Urothelium cell line (cell line): ENCODE measurements at regions not wholly inside any gene's neighbourhood (a gene's known extent, or its start where the extent isn't known, plus 50 kb on each side); places are given as distances from the start of the nearest gene placed in this dataset.

Experiments
- DNase-seq: peaks from one replicate; pipeline ENCODE4 v3.0.0; 2011; ENCODE audit warnings: low spot score, mixed read lengths
- FAIRE-seq: peaks from 2 replicates; lab custom pipeline; 2011; peaks lifted over from hg19 to GRCh38; lab: Jason Lieb, UNC

DNA sequence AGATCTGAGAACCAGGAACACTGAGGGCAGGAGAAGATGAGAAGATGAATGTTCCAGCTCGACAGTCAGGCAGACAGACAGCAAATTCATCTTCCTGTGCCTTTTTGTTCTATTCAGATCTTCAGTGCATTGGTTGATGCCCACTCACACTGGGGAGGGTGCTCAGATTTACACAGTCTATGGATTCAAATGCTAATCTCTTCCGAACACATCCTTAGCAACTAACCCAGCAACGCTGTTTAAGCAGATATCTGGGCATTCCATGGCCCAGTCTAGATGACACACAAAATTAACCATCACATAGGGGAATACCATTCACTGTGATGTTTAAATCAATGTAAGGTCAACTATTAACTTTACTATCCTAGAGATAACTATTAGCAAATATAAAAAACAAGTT, 571.9 kb downstream of the NYAP2 start:
- FAIRE-seq, result no peak
- no peak for DNase-seq

DNA sequence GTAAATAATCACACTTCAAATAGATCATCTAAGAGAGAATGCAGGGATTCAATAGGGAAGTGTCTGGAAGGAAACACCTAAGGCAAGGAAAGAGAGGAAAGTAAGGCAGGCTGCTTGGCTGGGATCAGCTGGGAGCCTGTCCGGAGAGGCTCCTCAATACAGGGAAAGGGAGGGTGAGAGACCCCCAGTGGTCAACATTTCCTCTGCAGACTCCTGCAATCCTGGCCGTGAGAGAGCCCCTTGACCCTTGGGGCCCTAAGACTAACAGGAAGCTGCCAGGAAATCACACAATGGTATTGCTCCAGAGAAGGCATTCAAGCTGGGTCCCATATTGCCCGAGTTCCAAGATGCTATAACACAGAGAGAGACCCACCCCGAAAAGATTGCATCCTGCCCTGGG, 549.4 kb downstream of the NYAP2 start:
- DNase-seq (no peak), FAIRE-seq (no peak)

DNA sequence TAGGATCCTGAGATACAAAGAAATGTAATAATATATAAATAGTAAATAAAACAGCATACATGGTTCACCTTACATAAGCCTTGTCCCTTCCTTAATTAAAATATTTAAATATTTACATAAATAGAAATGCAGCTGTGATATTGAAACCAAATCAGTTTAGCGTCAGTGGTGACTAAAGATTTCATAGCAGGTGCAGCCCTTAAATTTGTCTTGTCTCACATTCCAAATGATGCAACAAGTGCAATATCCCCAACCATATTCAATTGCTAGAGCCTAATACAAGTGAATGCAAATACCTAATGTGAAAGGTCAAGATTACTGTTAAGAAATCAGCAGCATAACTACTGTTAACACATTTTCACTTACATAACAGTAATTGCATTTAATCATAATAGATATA, 539.5 kb downstream of the NYAP2 start:
- DNase-seq (no peak), FAIRE-seq (no peak)

DNA sequence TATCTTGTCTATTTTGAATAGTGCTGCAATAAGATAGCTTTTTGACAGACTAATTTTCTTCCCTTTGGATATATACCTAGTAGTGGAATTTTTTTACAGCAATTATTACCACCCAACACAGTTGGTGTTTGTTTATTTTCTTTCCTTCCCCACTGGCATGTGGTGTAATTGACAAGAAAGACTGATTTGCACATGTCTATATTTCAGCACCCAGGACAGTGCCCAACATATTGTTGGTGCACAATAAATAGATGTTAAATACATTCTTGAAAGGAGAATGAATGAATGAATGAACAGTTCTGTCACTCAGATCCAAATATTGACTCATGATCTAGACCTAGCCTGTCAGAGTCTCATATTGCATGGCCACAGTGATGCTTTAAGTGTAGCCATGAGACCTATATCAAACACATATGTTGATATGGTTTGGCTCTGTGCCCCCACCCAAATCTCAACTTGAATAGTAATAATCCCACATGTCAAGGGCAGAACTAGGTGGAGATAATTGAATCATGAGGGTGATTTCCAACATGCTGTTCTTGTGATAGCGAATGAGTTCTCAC, 538.2 kb downstream of the NYAP2 start:
- FAIRE-seq (no peak), DNase-seq (no peak)

DNA sequence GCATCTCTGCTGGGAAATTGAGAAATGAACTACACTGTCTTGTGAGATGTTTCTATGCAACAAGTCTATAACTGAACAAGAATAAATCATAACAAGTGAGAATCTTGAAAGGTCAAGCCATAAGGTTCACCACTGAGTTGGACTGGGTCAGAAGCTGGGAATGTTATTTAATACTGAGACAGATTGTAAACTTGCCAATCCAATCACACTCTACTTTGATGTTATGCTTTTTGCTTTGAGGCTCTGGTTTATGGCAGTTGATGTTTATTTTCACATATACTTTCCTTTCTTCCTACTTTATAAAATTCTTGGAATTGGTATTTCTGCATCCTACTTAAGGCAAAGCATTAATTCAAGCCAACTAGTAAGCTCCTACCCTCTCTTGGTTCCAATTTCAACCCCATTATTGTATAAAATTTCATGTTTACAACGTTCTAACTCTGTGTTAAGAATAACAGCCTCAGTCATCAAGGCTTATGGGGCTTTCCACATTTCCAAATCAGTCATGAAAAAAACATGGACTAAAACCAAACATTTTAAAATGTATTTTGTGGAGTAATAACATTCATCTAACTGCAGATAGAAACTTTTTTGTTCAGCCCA, 533.4 kb downstream of the NYAP2 start:
- DNase-seq, result no peak
- FAIRE-seq, result no peak

DNA sequence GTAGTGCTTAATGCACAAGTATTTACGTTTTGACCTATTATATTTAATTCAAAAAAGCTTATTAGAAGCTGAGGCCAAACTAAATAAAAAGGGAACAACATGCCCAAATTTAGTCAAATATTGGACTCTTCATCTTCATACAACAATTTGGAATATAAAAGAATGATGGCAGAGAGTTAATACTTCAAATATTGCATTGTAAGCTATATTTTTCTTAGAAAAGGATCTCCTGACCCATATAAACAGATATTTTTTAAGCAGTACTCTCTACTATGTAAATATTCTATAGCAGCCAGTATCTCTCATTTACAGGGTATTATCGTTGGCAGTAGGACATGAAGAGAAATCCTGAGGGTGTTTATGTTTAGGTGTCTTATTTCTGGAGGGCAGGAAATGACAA, 531.2 kb downstream of the NYAP2 start:
- DNase-seq (no peak), FAIRE-seq (no peak)

DNA sequence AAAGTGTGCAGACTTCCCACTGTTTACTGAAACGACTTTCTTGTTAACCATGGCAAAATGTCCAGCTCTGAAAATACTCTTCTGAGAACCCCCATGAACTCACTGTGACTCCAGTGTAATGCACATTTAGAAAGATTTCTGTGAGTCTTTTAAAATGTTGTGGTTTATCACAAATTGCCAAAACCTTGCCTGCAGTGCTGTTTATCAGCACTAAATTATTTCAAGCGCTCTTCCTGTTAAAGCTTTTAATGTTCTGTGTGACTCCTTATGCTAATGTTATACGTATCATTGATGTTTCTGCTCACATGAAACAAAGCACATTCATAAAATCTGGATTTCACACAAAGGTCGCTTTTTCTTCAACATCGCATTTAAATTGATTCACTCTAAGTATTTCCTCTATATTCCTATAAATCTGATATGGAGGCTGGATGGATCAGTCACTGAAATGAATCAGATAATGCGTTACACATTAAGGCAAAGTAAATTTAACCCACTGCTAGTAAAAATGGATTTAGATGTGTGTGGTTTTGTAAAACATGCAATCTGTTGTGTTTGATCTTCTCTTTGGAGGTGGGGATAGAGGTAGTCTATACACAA, 521.2 kb downstream of the NYAP2 start:
- DNase-seq (no peak), FAIRE-seq (no peak)

DNA sequence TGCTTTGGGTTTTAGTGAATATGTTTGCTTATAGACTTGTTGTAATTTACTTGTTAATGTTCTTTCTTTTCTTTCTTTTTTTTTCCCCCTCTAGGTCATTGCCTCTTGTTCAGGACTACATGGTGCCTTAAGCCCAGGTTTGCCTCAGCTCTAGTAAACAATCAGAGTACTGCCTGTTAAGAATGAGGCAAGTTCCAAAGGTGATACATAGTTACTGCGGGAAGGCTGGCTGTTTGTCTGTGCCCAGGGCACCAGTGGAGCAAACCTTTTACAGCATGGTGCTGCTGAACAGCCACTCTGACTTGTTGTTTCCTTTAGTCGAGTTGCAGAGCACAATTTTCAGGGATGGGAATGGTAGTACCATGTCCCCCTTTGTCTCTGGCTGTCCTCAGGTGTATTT, 517.2 kb downstream of the NYAP2 start:
- DNase-seq, result no peak
- no peak for FAIRE-seq

DNA sequence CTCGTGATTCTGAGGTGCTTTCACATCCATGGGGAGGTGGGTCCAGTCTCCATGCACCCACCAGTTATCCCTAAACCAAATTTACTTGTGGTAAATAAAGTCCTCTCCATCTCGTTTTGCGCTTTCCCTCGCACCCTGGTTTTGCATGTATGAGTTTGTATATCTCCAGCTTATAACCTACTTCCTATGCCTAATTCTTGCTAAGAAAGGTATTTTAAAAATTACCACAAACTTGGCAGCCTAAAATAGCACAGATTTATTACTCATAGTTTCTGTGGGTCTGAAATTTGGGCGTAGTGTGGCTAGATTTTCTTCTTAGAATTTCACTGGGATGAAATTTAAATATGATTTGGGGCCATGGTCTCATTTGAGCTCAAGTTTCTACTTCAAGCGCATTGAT, 511.5 kb downstream of the NYAP2 start:
- DNase-seq (no peak), FAIRE-seq (no peak)

DNA sequence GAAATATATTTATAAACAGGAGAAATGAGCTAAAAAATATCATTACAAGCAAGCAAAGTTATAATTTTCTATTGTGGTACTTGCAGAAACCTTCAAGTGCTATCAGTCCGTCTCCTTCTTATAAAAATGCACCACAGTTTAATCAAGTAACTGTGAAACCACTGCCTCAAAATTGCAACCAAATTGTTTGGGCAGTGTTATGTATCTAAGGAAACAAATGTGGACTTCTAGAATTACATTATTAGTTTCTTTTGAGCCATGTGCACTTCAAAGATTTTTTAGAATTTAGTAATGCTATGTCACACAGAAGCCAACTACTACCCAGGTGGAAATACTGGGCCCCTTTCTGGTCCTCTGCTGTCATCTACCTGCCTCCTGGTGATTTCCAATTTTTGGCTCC, 495.6 kb downstream of the NYAP2 start:
- DNase-seq, result no peak
- no peak for FAIRE-seq

DNA sequence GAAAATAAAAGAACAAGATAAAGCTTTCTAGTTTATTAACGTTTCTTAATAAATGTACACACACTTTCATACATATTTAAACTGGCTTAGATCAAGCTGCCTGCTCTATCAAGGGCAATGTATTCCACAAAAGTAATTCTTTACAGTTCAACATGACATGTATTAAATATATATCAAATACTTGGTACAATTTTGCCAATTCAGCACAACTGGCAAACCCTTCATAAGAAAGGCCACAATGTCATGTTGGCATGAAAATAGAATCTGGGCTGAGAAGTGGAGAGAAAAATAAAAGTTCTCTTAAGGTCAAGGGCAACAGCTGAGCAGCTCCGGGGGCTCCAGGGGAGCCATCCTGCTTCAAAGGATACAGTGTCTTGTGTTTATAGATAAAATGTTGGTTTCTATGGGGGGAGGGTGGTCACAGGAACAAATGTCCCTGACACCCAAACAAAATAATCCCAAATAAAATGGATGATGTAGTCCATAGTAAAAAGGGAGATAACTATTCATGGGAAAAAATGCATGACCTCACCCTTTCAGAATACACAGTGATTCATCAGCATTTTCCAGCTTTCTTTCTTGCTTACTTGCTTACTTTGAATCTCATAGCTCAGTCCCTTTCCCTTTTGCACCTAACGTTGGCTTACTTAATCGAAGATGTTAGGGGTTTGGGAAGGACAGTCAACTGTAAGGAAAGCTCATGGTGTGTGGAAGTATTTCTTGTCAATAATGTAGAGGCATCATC, 494.9 kb downstream of the NYAP2 start:
- FAIRE-seq (no peak), DNase-seq (peak; percentile 49)

DNA sequence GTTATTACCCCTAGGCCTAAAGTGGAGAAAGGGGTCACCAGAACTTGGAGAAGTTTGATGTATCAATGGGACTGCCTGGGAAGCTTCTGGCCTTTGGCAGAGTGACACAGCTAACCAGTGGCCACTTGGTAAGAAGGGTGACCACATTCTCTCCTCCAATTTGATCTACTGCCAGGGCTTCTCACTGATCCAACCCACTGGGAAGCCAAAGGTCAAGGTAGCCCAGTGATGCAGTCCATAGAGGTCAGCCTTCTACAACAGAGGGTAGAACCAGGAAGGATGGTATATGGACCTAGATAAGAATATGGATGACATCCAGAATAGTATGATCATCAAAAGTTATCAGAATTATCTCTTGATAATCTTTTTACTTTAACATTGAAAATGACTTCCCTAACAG, 493.6 kb downstream of the NYAP2 start:
- DNase-seq (no peak), FAIRE-seq (no peak)

DNA sequence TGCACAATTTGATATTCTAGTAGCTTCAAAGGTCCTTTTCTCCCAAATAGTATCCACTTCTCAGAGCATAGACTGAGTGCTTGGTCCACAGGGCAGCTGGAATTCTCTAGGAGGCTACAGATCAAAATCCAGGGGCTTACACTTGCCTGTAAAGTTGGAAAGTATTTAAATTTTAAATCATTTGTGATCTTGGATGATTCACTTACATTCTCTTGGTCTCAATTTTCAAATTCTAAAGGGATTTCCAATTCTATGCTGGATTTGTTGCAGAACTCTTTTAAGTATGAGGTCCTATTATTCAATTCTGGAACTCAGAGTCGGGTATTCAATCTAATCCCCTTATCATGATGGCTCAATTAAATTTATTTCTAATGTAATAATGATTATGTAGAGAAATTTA, 492.3 kb downstream of the NYAP2 start:
- DNase-seq, result no peak
- FAIRE-seq, result no peak

DNA sequence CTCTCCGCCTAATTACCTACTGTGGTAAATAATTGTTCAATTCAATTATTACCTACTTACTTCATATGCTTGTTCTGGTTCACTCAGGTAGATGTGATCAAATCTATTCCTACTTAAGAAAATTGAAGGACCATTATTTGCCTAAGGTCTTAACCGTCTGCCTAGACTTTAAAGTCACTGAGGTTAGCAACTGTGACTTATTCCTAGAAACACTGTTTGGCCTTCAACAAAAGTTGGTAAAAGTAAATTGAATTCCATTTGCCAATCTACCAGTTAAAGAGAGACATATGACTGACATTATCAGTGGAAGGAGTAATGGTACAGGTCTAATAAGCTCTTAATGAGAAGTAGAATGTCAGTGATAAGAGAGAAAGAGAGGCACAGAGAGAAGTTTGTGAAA, 491.5 kb downstream of the NYAP2 start:
- no peak for FAIRE-seq
- DNase-seq, result no peak

DNA sequence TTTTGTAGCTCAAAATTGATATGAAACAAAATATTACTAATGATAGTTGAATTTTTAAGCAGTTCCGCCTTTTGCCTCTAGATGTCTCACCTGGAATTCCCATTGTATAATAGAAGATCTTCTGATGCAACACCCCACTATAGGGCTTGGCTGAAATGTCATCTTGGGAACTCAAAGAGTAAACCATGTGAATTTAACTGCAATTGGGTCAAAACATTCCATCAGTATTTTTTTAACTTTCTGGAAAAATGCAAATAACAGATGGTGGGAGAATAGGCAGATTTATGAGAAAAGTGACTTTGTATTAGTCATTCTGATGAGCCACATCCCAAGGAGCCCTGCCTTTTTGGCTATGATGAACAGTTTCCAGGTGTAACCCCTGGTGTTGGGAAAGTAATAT, 489.9 kb downstream of the NYAP2 start:
- FAIRE-seq (no peak), DNase-seq (peak; percentile 35)

DNA sequence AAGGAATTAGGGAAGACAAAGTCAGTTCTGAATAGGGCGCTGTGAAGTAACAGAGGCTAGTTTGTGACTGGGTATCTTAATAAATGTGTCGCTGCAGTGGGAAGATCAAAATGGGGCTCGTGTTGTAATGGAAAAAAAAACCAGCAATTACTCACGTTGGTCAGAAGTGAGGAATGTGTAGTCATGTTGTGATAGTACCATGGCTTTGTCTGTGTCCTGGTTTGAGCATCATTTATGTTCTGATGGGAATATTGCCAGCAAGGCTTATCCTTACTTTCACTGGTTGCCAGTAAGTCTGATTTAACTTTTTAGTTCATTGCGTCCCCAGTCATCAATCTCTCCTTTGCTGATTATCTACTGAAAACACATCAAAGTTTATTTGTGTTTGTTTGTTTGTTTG, 467.6 kb downstream of the NYAP2 start:
- FAIRE-seq (no peak), DNase-seq (no peak)

DNA sequence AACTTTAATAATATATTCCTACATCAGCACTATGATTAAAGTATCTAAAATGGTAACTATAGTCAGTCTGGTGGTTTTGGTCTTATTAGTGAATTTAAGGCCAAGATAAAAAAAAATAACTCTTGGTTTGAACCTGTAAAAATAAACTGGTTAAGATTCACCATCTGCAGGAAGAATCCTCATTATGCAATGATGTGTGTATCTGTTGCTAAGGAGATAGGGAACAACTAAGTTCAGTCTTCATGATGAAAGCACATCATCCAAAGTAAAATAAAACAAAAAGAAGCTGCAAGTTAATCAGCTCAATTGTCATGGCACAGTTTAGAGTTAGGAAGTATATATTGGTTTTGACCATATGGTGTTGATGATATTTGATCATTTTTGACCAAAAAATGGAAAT, 466.0 kb downstream of the NYAP2 start:
- FAIRE-seq (no peak), DNase-seq (no peak)

DNA sequence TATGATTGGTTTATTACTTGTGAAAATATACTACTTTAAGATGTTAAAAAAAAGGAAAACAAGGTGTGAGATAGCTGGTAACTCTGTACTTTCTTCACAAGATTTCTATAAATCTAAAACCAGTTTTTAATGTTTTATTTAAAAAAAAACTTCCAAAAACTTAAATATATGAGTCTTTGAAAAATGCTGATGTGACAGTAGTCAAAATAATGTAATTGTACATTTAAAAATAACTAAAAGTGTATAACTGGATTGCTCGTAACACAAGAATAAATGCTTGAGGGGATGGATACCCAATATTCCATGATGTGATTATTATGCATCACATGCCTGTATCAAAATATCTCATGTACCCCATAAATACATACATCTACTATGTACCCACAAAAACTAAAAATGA, 464.9 kb downstream of the NYAP2 start:
- FAIRE-seq (no peak), DNase-seq (no peak)

DNA sequence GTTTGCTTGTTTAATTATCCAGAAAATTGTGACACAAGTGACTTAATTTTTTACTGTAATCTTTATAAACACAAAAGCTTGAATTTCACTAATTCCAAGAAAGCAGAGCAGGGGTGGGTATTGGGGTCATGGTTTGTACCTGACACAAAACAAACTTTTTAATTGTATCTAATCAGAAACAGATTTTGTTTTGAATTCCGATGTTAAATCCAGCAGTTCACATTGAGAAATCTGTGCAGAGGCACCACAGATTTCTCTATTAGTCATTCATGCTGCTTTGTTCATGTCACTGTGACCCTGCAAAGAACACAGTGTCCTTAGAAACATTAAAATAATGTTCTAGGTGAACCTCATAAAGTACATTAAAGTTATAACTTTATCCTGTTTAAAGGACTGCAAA, 443.4 kb downstream of the NYAP2 start:
- DNase-seq, result no peak
- no peak for FAIRE-seq

DNA sequence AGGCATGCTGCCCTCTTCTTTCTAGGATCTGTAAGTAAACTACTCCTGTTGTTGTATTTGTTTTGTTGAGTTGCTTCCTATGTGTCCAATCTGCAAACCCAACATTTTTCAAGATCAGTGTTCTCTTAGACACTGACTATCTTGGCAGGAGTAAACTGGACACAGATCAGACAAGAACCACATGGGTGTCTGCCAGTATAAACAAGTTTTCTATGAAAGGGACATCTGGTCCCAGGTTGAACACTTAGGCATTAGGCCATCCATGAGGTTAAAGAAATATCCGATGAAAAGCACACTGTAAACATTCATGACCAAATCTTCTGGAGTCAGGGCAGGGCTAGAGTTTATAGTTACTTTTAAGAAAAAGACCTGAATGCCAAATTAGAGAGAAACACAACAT, 441.8 kb downstream of the NYAP2 start:
- FAIRE-seq (no peak), DNase-seq (no peak)

DNA sequence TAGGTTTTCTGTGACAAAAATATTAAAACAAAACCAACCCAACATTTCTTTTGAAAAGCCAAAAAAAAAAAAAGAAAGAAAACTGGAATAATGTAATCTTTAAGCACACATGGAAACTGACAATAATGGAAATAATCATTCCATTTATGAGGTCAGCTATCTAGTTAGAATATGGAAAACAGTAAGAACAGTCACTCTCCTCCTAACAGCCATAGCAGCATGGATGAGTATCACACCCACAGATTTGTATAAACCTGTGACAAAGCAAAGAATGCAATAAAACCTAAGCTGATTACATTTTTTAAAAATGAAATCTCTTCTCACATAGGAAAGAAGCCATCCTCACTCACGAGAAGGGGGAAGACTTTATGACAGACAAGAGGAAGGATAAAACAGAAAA, 437.8 kb downstream of the NYAP2 start:
- FAIRE-seq, result no peak
- DNase-seq, result no peak

DNA sequence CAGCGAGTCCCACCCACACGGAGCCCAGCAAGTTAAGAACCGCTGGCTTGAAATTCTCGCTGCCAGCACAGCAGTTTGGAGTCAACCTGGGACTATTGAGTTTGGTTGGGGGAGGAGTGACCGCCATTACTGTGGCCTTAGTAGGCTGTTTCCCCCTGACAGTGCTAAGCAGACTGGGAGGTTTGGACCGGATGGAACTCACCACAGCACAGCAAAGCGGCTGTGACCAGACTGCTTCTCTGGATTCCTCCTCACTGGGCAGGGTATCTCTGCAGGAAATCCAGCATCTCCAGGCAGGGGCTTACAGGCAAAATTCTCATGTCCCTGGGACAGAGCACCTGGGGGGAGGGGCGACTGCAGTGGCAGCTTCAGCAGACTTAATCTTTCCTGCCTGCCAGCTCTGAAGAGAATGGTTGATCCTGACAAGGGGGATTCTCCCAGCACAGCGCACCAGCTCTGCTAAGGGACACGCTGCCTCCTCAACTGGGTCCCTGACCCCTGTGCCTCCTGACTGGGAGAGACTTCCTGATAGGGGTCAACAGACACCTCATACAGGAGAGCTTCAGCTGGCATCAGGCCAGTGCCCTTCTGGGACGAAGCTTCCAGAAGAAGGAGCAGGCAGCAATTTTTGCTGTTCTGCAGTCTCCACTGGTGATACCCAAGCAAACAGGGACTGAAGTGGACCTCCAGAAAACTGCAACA, 425.4 kb downstream of the NYAP2 start:
- FAIRE-seq, result no peak
- no peak for DNase-seq
